Activated naive CD4-positive, alpha-beta T cell treated with Interleukin-2 at 50 U/mL for 16 hours (primary cell): ENCODE measurements at regions not wholly inside any gene's neighbourhood (a gene's known extent, or its start where the extent isn't known, plus 50 kb on each side); places are given as distances from the start of the nearest gene placed in this dataset.
"Not testable (repeated sequence)": the region's sequence is repeated elsewhere in the genome, so short reads cannot be mapped to it uniquely, and the experiment has no call there.

Source experiments
- DNase-seq: peaks from one replicate; pipeline ENCODE4 v3.0.0-alpha.2; 2020

- no peak for DNase-seq
Observed at GRCh38 chr14:65975865-65976264, 510.3 kb upstream of the CCDC196 start.

- DNase-seq: no peak
Observed at GRCh38 chr14:65976761-65977404, 509.3 kb upstream of the CCDC196 start.

- DNase-seq: no peak
Observed at GRCh38 chr14:65981192-65981843, 504.9 kb upstream of the CCDC196 start.

GRCh38 chr14:65986041-65986440, 500.1 kb upstream of the CCDC196 start:
- no peak for DNase-seq

GRCh38 chr14:65989981-65990380, 496.2 kb upstream of the CCDC196 start:
- DNase-seq: no peak

GRCh38 chr14:65991104-65991503, 495.1 kb upstream of the CCDC196 start:
- DNase-seq: no peak

- DNase-seq: not testable (repeated sequence)
Observed at GRCh38 chr14:65991935-65992334, 494.2 kb upstream of the CCDC196 start.

GRCh38 chr14:65993103-65993502, 493.1 kb upstream of the CCDC196 start:
- DNase-seq: no peak

GRCh38 chr14:65993996-65994395, 492.2 kb upstream of the CCDC196 start:
- DNase-seq: no peak

GRCh38 chr14:65997347-65997746, 488.8 kb upstream of the CCDC196 start:
- no peak for DNase-seq

GRCh38 chr14:65999865-66000264, 486.3 kb upstream of the CCDC196 start:
- DNase-seq: no peak

GRCh38 chr14:66000766-66001165, 485.4 kb upstream of the CCDC196 start:
- no peak for DNase-seq

- DNase-seq: no peak
Observed at GRCh38 chr14:66001356-66001755, 484.8 kb upstream of the CCDC196 start.

GRCh38 chr14:66003082-66003730, 483.0 kb upstream of the CCDC196 start:
- no peak for DNase-seq

GRCh38 chr14:66005900-66006434, 480.2 kb upstream of the CCDC196 start:
- DNase-seq: no peak

- DNase-seq: no peak
Observed at GRCh38 chr14:66008631-66009030, 477.5 kb upstream of the CCDC196 start.

GRCh38 chr14:66009089-66009488, 477.1 kb upstream of the CCDC196 start:
- no peak for DNase-seq

GRCh38 chr14:66010695-66011094, 475.5 kb upstream of the CCDC196 start:
- DNase-seq: no peak

- DNase-seq: no peak
Observed at GRCh38 chr14:66011855-66012254, 474.3 kb upstream of the CCDC196 start.

GRCh38 chr14:66013607-66014006, 472.6 kb upstream of the CCDC196 start:
- not testable (repeated sequence) for DNase-seq

- no peak for DNase-seq
Observed at GRCh38 chr14:66015071-66015780, 470.9 kb upstream of the CCDC196 start.

- no peak for DNase-seq
Observed at GRCh38 chr14:66017927-66018326, 468.2 kb upstream of the CCDC196 start.

GRCh38 chr14:66022526-66022925, 463.6 kb upstream of the CCDC196 start:
- DNase-seq: no peak
